Small intestine (tissue), 7 donors: ENCODE measurements at regions not wholly inside any gene's neighbourhood (a gene's known extent, or its start where the extent isn't known, plus 50 kb on each side); places are given as distances from the start of the nearest gene placed in this dataset.

Source experiments
- DNase-seq, 2 donors: peaks; one replicate each; pipeline versions ENCODE4 v3.0.0 to v3.0.0-alpha.2; 2013
- FAIRE-seq: peaks from 2 replicates; lab custom pipeline; 2012; peaks lifted over from hg19 to GRCh38; lab: Jason Lieb, UNC
- H3K27ac ChIP-seq, 3 donors: one replicate each; pipeline ENCODE4 v1.5.1; 2013; ENCODE audit warnings: low read length in 2 of 3, mild to moderate bottlenecking in 2 of 3, control low read depth in 1 of 3, inconsistent platforms in 1 of 3, low read depth in 1 of 3, moderate library complexity in 1 of 3
- H3K27me3 ChIP-seq, 3 donors: one replicate each; pipeline ENCODE4 v1.6.1; 2013; ENCODE audit warnings: low read length in 3 of 3, inconsistent platforms in 1 of 3; ENCODE audit not compliant: control insufficient read depth in 3 of 3, insufficient read depth in 3 of 3
- H3K36me3 ChIP-seq, 3 donors: one replicate each; pipeline ENCODE4 v1.6.1; 2013; ENCODE audit warnings: low read length in 3 of 3, inconsistent platforms in 1 of 3, low read depth in 1 of 3, mild to moderate bottlenecking in 1 of 3, moderate library complexity in 1 of 3; ENCODE audit not compliant: control insufficient read depth in 3 of 3, insufficient read depth in 2 of 3
- H3K4me1 ChIP-seq, 3 donors: one replicate each; pipeline ENCODE4 v1.6.1; 2013; ENCODE audit warnings: low read length in 2 of 3, inconsistent platforms in 1 of 3, low read depth in 1 of 3, mild to moderate bottlenecking in 1 of 3, moderate library complexity in 1 of 3; ENCODE audit not compliant: control insufficient read depth in 3 of 3, insufficient read depth in 2 of 3
- H3K4me3 ChIP-seq, 3 donors: one replicate each; pipeline ENCODE4 v1.5.1; 2013; ENCODE audit warnings: low read length in 3 of 3, control low read depth in 1 of 3, inconsistent platforms in 1 of 3, low read depth in 1 of 3, mild to moderate bottlenecking in 1 of 3, moderate library complexity in 1 of 3
- H3K9me3 ChIP-seq, 2 donors: one replicate each; pipeline ENCODE4 v1.6.1; 2013; ENCODE audit warnings: low read depth in 1 of 2, low read length in 1 of 2; ENCODE audit not compliant: control insufficient read depth in 2 of 2, insufficient read depth in 1 of 2
- WGBS, 3 donors: extraction: QIAGEN DNeasy Blood & Tissue Kit; methylation state at CpG; one replicate each; pipeline ENCODE4 v1.1.7; 2013; 5-methylcytosine and 5-hydroxymethylcytosine counted together
- donor health status: healthy with polysubstance abuse.
- donor health status: control.
- donor health status: control.
- donor health status: Bipolar disorder and iron deficiency.
- donor health status: healthy.

- 56 to 68% (median 67%) methylated on average over 4 of the region's 4 CpGs for WGBS, 3 donors
- H3K4me1 ChIP-seq: no peaks in the 10 kb centered on the region
- H3K36me3 ChIP-seq: no peaks in the 10 kb centered on the region
- H3K9me3 ChIP-seq: no peaks in the 10 kb centered on the region
- no peak for FAIRE-seq
- no peak overlapping the region for H3K4me3 ChIP-seq
- no peaks in the 10 kb centered on the region for H3K27me3 ChIP-seq
- no peak overlapping the region for H3K27ac ChIP-seq
- DNase-seq: no peak
Measured at GRCh38 chr10:65112573-65112972, 1591.4 kb downstream of the REEP3 start.

GRCh38 chr10:65123120-65123519, 1601.9 kb downstream of the REEP3 start:
- WGBS, 3 donors: 31 to 75% (median 56%) methylated on average over 1 of the region's 1 CpG

GRCh38 chr10:65125212-65125611, 1604.0 kb downstream of the REEP3 start:
- Histone ChIP-seq H3K4me3 (no peak overlapping the region), H3K27me3 (no peaks in the 10 kb centered on the region), H3K27ac (no peak overlapping the region), H3K36me3 (no peaks in the 10 kb centered on the region), H3K4me1 (no peaks in the 10 kb centered on the region), H3K9me3 (no peaks in the 10 kb centered on the region)
- 55 to 69% (median 62%) methylated on average over 2 of the region's 2 CpGs for WGBS, 3 donors
- FAIRE-seq (no peak), DNase-seq (no peak)

More at GRCh38 chr10:65123120-65123519, 1601.9 kb downstream of the REEP3 start:
- FAIRE-seq (no peak), DNase-seq (no peak)
- Histone ChIP-seq H3K27me3 (no peaks in the 10 kb centered on the region), H3K27ac (no peak overlapping the region), H3K9me3 (no peaks in the 10 kb centered on the region), H3K36me3 (no peaks in the 10 kb centered on the region), H3K4me3 (no peak overlapping the region), H3K4me1 (no peaks in the 10 kb centered on the region)

GRCh38 chr10:65126288-65126687, 1605.1 kb downstream of the REEP3 start:
- 47 to 86% (median 66%) methylated on average over 1 of the region's 1 CpG for WGBS, 3 donors
- Histone ChIP-seq H3K27me3 (no peaks in the 10 kb centered on the region), H3K27ac (no peak overlapping the region), H3K9me3 (no peaks in the 10 kb centered on the region), H3K4me3 (no peak overlapping the region), H3K4me1 (no peaks in the 10 kb centered on the region), H3K36me3 (no peaks in the 10 kb centered on the region)
- DNase-seq (no peak), FAIRE-seq (no peak)

GRCh38 chr10:65128277-65128676, 1607.1 kb downstream of the REEP3 start:
- FAIRE-seq: peak; percentile 19

GRCh38 chr10:65130162-65130758, 1609.1 kb downstream of the REEP3 start:
- no peak overlapping the region for H3K4me3 ChIP-seq
- no peaks in the 10 kb centered on the region for H3K36me3 ChIP-seq
- 43 to 71% (median 59%) methylated on average over 1 of the region's 1 CpG for WGBS, 3 donors
- no peaks in the 10 kb centered on the region for H3K4me1 ChIP-seq
- DNase-seq (no peak), FAIRE-seq (no peak)
- no peaks in the 10 kb centered on the region for H3K9me3 ChIP-seq
- H3K27me3 ChIP-seq: no peaks in the 10 kb centered on the region
- H3K27ac ChIP-seq: no peak overlapping the region

More at GRCh38 chr10:65128277-65128676, 1607.1 kb downstream of the REEP3 start:
- DNase-seq: no peak
- Histone ChIP-seq H3K27me3 (no peaks in the 10 kb centered on the region), H3K9me3 (no peaks in the 10 kb centered on the region), H3K4me1 (no peaks in the 10 kb centered on the region), H3K27ac (no peak overlapping the region), H3K4me3 (no peak overlapping the region), H3K36me3 (no peaks in the 10 kb centered on the region)
- WGBS, 3 donors: 78 to 83% (median 78%) methylated on average over 2 of the region's 2 CpGs

GRCh38 chr10:65133652-65134051, 1612.5 kb downstream of the REEP3 start:
- Histone ChIP-seq H3K36me3 (no peaks in the 10 kb centered on the region), H3K9me3 (no peaks in the 10 kb centered on the region), H3K4me1 (no peaks in the 10 kb centered on the region), H3K27me3 (no peaks in the 10 kb centered on the region), H3K27ac (no peak overlapping the region), H3K4me3 (no peak overlapping the region)
- DNase-seq: no peak
- FAIRE-seq: no peak
- 95 to 96% (median 96%) methylated on average over 5 of the region's 5 CpGs for WGBS, 3 donors

GRCh38 chr10:65135508-65135907, 1614.3 kb downstream of the REEP3 start:
- 66 to 77% (median 69%) methylated on average over 1 of the region's 1 CpG for WGBS, 3 donors
- Histone ChIP-seq H3K9me3 (no peaks in the 10 kb centered on the region), H3K27me3 (no peaks in the 10 kb centered on the region), H3K27ac (no peak overlapping the region), H3K4me1 (no peaks in the 10 kb centered on the region), H3K36me3 (no peaks in the 10 kb centered on the region), H3K4me3 (no peak overlapping the region)
- DNase-seq (no peak), FAIRE-seq (no peak)
